Activated CD8-positive, alpha-beta T cell treated with anti-CD3 and anti-CD28 coated beads for 36 hours (primary cell): ENCODE measurements at regions not wholly inside any gene's neighbourhood (a gene's known extent, or its start where the extent isn't known, plus 50 kb on each side); places are given as distances from the start of the nearest gene placed in this dataset.

Experiments
- ATAC-seq: fragments of 200-7000 bp; cut with Tn5 transposase; one replicate; pipeline ENCODE4 v1.10.0; 2021; ENCODE audit warnings: mild to moderate bottlenecking, moderate library complexity
- CTCF ChIA-PET: fragments of 350-600 bp; sonication (Branson Sonifier 250); formaldehyde crosslinking; loops from one replicate; lab custom pipeline; 2021; ENCODE audit warnings: antibody characterized with exemption; lab: Charles Lee
- POLR2A ChIA-PET: fragments of 350-600 bp; sonication (Branson Sonifier 250); formaldehyde crosslinking; loops from one replicate; lab custom pipeline; 2021; ENCODE audit warnings: antibody characterized with exemption; lab: Charles Lee
- DNase-seq: peaks from one replicate; pipeline ENCODE4 v3.0.0-alpha.2; 2020
- H3K27ac Mint-ChIP-seq: one replicate; pipeline ENCODE4 v1.8.0; 2021; ENCODE audit warnings: mild to moderate bottlenecking, mixed read lengths
- H3K27me3 Mint-ChIP-seq: one replicate; pipeline ENCODE4 v1.8.0; 2021; ENCODE audit warnings: mixed read lengths
- H3K36me3 Mint-ChIP-seq: one replicate; pipeline ENCODE4 v1.8.0; 2021; ENCODE audit warnings: low read depth, mixed read lengths
- H3K4me1 Mint-ChIP-seq: one replicate; pipeline ENCODE4 v1.8.0; 2021; ENCODE audit warnings: low read depth, mixed read lengths
- H3K4me3 Mint-ChIP-seq: one replicate; pipeline ENCODE4 v1.8.0; 2021; ENCODE audit warnings: mild to moderate bottlenecking, moderate library complexity, mixed read lengths
- H3K9me3 Mint-ChIP-seq: one replicate; pipeline ENCODE4 v1.8.0; 2021; ENCODE audit warnings: mixed read lengths
- intact Hi-C: fragments of 100-400 bp; cut with micrococcal nuclease; formaldehyde crosslinking; loops from one replicate; pipeline ENCODE4 v1.10.0; 2022
- TF ChIP-seq, protein P1 (sequence below): fragments of 200-600 bp; IDR thresholded peaks from one replicate; pipeline ENCODE4 v1.8.0; 2022; ENCODE audit warnings: antibody characterized with exemption, mild to moderate bottlenecking

DNA sequence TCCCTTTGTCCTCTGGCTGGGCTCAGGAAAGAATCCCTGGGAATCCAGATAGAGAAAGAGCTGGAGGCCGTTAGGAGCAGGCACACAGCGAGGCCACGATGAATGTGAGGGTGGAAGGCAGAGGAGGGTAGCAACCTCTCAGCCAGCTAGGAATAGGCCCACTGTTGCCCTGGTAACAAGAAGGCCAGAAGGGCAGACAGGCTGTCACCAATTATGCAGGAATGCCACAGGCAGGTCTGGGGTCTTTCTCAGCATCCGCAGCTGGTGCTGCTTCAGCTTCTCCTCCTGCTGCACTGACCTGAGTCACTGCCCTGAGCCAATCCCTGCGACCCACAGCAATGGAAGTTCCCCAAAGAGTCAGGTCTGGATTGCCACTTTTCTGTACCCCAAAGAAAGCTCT lies 62.8 kb upstream of the C3orf80 start:
- ATAC-seq (no peak), DNase-seq (no peak)
- H3K36me3 Mint-ChIP-seq = no peaks in the 10 kb centered on the region
- H3K4me3 Mint-ChIP-seq = no peak overlapping the region
- H3K4me1 Mint-ChIP-seq = no peaks in the 10 kb centered on the region
- TF ChIP-seq, protein P1, sequence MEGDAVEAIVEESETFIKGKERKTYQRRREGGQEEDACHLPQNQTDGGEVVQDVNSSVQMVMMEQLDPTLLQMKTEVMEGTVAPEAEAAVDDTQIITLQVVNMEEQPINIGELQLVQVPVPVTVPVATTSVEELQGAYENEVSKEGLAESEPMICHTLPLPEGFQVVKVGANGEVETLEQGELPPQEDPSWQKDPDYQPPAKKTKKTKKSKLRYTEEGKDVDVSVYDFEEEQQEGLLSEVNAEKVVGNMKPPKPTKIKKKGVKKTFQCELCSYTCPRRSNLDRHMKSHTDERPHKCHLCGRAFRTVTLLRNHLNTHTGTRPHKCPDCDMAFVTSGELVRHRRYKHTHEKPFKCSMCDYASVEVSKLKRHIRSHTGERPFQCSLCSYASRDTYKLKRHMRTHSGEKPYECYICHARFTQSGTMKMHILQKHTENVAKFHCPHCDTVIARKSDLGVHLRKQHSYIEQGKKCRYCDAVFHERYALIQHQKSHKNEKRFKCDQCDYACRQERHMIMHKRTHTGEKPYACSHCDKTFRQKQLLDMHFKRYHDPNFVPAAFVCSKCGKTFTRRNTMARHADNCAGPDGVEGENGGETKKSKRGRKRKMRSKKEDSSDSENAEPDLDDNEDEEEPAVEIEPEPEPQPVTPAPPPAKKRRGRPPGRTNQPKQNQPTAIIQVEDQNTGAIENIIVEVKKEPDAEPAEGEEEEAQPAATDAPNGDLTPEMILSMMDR = no peak
- no peak overlapping the region for H3K27ac Mint-ChIP-seq
- POLR2A ChIA-PET = no interaction called here
- no peaks in the 10 kb centered on the region for H3K9me3 Mint-ChIP-seq
- peaks cover 7% of the 10 kb centered on the region for H3K27me3 Mint-ChIP-seq
- intact Hi-C loops = loop anchor here (5.0 to 10.0 kb wide), 2 partner anchors 180 to 322 kb away; no protein-coding TSS in a partner anchor
- CTCF ChIA-PET = interaction anchor here (0.9 to 2.0 kb wide), 8 partner anchors 10 to 325 kb away, joined by 3 to 9 read pairs (median 4); partner anchors contain the start of gene C3orf80

DNA sequence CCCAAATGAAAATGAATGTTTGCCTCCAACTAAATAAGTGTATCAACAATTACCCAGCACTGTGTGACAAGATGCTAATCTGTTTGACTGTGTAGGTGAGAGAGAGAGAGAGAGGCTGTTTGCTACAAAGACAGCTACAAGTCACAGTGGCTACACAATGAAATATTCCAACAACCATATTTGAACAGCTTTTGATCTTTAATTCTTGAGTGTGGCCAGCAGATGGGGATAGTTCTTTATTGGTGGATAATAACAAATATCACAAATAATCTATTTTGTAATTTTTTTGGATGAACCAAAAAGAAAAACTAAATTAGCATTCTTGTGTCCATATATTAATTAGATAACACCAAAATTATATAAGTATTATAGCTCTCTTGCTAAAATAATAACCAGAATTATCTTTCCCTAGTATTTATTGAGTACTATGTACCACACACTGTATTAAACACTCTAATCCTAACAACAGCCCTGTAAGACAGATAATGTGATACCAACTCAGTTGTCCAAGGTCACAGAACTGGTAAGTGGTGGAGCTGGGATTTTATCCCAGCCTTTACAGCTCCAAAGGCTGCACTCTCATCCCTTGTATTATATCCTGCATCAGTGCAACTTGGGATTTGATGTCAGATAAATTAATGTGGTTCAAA lies 61.9 kb upstream of the C3orf80 start:
- TF ChIP-seq, protein P1 = peak; percentile 58
- no peak overlapping the region for H3K27ac Mint-ChIP-seq
- ChIA-PET POLR2A (no interaction called here), CTCF (interaction anchor here (0.7 to 2.0 kb wide), 18 partner anchors 9 to 324 kb away, joined by 3 to 9 read pairs (median 4); partner anchors contain the start of gene C3orf80)
- ATAC-seq (no peak), DNase-seq (no peak)
- no peaks in the 10 kb centered on the region for H3K9me3 Mint-ChIP-seq
- peaks cover 7% of the 10 kb centered on the region for H3K27me3 Mint-ChIP-seq
- no peaks in the 10 kb centered on the region for H3K4me1 Mint-ChIP-seq
- intact Hi-C loops = loop anchor here (1.0 to 10.0 kb wide), 3 partner anchors 179 to 321 kb away; no protein-coding TSS in a partner anchor
- H3K4me3 Mint-ChIP-seq = no peak overlapping the region
- H3K36me3 Mint-ChIP-seq = no peaks in the 10 kb centered on the region

DNA sequence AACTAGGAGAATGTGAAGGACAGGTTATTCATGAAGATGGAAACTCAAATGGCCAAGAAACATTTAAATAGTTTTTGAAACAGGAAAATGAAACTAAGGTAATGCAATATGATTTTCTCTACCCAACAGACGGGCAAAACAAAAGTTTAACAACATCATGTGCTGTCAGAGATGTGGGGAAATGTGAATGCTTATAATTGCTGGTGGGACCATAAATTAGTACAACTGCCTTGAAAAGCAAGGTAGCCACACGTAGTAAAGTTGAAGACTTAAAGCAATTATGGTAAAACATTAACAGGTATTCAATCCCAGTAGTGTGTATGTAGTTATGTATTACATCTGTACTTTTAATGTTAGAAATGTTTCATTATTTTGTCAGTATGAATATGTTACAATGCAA lies 57.0 kb upstream of the C3orf80 start:
- H3K36me3 Mint-ChIP-seq = no peaks in the 10 kb centered on the region

DNA sequence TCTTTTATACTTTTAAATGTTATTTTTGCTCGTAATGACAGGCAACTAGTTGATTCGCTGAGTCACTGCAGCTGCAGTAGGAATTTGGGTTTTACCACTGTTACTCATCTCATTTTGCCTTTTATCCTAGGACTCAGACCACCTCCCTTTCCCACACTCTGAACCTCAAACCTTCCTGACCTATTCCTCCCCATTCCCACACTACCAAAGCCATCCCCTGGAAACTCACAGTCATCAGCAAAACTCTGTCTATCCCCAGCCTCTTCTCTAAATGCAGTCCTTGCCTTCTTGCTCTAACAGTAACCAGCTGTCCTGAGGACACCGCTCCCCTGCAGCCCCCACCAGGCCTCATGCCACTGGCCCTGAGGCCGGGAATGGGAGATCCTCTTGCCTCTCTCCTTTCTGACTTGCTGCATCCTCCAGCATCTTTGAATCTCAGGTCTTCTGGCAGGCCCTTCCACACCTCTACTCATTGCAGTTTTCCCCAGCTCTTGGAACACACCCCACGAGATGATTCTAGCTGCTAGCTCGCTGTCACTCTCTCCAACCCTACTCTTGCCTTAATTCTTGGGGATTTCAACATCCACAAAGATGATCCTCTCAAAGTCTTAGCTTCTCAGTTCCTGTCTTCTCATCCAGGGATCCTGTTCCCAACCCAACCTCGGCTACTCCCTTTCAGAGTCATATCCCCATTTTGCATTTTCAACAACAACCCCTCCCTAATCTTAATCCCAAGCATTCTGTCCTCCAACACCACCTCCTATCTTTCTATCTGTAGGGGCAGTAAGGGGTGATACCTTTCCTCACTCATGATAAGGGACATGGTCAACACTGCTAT lies 55.9 kb upstream of the C3orf80 start:
- H3K9me3 Mint-ChIP-seq = no peaks in the 10 kb centered on the region
- TF ChIP-seq, protein P1 = no peak
- intact Hi-C loops = loop anchor here (10.0 kb wide), 1 partner anchor 315 kb away; no protein-coding TSS in a partner anchor
- peaks cover 2% of the 10 kb centered on the region for H3K4me1 Mint-ChIP-seq
- H3K27me3 Mint-ChIP-seq = peaks cover 2% of the 10 kb centered on the region
- H3K4me3 Mint-ChIP-seq = no peak overlapping the region
- DNase-seq (no peak), ATAC-seq (no peak)
- H3K36me3 Mint-ChIP-seq = no peaks in the 10 kb centered on the region
- POLR2A ChIA-PET = no interaction called here
- no peak overlapping the region for H3K27ac Mint-ChIP-seq
- CTCF ChIA-PET = interaction anchor here (0.7 kb wide), 1 partner anchor 125 kb away, joined by 3 read pairs; no protein-coding TSS in a partner anchor

More for the DNA sequence above, 57.0 kb upstream of the C3orf80 start:
- TF ChIP-seq, protein P1 = no peak
- intact Hi-C loops = loop anchor here (10.0 kb wide), 1 partner anchor 317 kb away; no protein-coding TSS in a partner anchor
- ChIA-PET CTCF (interaction anchor here (0.7 kb wide), 1 partner anchor 40 kb away, joined by 3 read pairs; no protein-coding TSS in a partner anchor), POLR2A (no interaction called here)
- H3K9me3 Mint-ChIP-seq = no peaks in the 10 kb centered on the region
- H3K4me3 Mint-ChIP-seq = no peak overlapping the region
- H3K27ac Mint-ChIP-seq = no peak overlapping the region
- peaks cover 2% of the 10 kb centered on the region for H3K4me1 Mint-ChIP-seq
- no peak for DNase-seq
- no peak for ATAC-seq
- peaks cover 4% of the 10 kb centered on the region for H3K27me3 Mint-ChIP-seq
